ENCODE measurements at regions not wholly inside any gene's neighbourhood (a gene's known extent, or its start where the extent isn't known, plus 50 kb on each side); places are given as distances from the start of the nearest gene placed in this dataset.

DNA sequence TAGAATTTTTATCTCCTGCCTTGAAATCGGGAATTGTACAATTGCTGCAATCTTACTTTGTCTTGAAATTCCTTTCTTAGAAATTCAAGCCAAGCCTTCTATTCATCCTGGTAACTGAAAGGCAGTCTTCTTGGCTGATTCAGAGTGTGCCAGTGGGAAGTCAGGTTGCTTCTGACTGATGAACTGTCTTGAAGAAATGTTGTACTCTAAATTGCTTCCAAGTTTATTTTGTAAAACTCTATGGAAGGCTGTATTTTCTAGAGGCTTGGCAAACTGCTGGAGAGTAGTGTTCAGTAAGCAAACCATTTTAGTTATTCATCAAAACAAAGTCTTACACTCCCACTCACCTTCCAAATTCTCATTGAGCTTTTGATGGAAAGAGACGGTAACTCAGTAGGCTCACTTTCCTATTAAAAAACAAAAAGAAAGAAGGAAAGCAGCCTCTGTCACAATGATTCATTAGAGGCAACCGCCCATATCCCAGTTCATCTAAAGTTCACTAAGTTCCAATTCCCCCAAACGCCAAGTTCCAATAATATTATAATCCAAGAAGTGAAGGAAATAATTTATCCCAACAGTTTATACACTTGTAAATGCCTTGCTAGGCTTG lies 187.9 kb upstream of the MALRD1 start:
- TF ChIP-seq, protein P1, sequence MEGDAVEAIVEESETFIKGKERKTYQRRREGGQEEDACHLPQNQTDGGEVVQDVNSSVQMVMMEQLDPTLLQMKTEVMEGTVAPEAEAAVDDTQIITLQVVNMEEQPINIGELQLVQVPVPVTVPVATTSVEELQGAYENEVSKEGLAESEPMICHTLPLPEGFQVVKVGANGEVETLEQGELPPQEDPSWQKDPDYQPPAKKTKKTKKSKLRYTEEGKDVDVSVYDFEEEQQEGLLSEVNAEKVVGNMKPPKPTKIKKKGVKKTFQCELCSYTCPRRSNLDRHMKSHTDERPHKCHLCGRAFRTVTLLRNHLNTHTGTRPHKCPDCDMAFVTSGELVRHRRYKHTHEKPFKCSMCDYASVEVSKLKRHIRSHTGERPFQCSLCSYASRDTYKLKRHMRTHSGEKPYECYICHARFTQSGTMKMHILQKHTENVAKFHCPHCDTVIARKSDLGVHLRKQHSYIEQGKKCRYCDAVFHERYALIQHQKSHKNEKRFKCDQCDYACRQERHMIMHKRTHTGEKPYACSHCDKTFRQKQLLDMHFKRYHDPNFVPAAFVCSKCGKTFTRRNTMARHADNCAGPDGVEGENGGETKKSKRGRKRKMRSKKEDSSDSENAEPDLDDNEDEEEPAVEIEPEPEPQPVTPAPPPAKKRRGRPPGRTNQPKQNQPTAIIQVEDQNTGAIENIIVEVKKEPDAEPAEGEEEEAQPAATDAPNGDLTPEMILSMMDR (IDR thresholded peaks at IDR 0.05; ENCODE audit: low read length, missing control alignments): no peak
- no peak overlapping the region for H3K4me3 ChIP-seq (replicated peaks; ENCODE audit: low read depth, low read length)
- peak; percentile 26 for DNase-seq (ENCODE audit: low read depth)

DNA sequence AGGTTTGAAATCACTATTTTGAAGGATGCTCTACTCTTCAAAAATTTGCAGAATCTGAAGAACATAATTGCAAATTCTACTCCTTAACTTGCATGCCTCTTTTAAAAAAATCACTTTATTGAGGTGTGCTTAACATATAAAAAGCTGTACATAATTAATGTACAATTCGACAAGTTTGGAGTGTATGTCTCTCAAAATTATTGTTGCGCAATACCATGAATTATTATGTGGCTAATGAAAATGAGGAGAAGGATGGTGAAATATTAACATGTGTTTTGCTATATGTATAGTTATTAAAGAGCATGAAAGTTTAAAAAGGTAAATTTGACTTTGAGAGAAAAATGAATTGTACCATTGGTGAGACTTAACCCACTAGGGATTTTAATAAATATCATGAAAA lies 187.2 kb upstream of the MALRD1 start:
- no peak for DNase-seq (ENCODE audit: low read depth)
- no peak overlapping the region for H3K4me3 ChIP-seq (replicated peaks; ENCODE audit: low read depth, low read length)
- TF ChIP-seq, protein P1 (IDR thresholded peaks at IDR 0.05; ENCODE audit: low read length, missing control alignments): no peak

DNA sequence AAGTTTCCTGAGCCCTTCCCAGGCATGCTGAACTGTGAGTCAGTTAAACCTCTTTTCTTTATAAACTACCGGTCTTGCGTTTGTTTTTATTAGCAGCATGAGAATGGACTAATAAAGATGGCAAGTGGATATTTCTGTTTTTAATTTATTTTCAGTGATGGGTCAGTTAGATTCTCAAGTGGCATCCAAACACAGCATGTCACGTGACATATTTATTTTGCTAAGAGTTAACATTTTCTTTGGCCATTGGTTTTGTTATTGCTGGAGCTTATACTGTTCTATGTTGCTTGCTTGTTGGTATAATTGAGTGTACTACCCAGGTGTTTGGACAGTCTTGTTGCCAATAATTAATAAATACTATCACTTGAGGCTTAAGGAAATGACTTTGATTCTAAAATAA lies 181.7 kb upstream of the MALRD1 start:
- TF ChIP-seq, protein P1 (IDR thresholded peaks at IDR 0.05; ENCODE audit: low read length, missing control alignments): no peak
- H3K4me3 ChIP-seq (replicated peaks; ENCODE audit: low read depth, low read length): no peak overlapping the region
- DNase-seq (ENCODE audit: low read depth): no peak

DNA sequence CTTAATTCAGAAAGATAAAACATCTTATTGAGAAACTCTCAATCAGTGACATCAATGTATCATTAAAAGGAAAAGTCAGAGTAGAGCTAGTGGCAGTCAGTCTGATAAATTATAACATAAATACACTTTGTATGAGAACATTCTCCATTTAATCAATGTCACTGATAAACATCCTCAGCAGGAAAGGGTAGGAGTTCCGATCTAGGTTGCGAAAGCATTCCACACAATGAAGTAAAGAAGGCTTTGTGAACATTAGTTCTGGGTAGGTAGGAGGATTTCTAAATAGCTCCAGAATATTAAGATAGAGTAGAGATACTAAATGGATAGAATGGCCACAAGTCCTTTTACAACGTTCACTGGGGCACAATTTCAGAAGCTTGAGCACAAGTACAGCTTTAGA lies 179.7 kb upstream of the MALRD1 start:
- H3K4me3 ChIP-seq (replicated peaks; ENCODE audit: low read depth, low read length): no peak overlapping the region
- TF ChIP-seq, protein P1 (IDR thresholded peaks at IDR 0.05; ENCODE audit: low read length, missing control alignments): no peak

DNA sequence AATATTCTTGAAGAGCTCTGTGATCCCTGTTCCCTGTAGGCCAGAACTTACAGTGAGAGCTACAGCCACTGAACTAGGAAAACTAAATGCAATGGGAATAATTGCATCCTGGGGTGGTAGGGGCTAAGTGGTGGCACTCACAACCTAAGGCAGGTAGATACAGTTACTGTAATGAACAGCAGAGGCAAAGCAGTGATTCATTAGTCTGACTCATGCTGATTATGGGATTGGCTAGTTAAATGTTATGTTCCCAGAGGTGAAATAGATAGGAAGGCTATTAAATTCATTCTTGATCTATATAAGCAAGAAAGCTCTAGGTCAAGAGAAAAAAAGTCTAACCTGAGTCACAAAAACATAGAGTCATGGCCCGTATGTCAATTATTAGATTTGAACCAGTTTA lies 173.1 kb upstream of the MALRD1 start:
- TF ChIP-seq, protein P1 (IDR thresholded peaks at IDR 0.05; ENCODE audit: low read length, missing control alignments): no peak
- no peak overlapping the region for H3K4me3 ChIP-seq (replicated peaks; ENCODE audit: low read depth, low read length)
- no peak for DNase-seq (ENCODE audit: low read depth)

More for the DNA sequence above, 179.7 kb upstream of the MALRD1 start:
- peak; percentile 17 for DNase-seq (ENCODE audit: low read depth)

DNA sequence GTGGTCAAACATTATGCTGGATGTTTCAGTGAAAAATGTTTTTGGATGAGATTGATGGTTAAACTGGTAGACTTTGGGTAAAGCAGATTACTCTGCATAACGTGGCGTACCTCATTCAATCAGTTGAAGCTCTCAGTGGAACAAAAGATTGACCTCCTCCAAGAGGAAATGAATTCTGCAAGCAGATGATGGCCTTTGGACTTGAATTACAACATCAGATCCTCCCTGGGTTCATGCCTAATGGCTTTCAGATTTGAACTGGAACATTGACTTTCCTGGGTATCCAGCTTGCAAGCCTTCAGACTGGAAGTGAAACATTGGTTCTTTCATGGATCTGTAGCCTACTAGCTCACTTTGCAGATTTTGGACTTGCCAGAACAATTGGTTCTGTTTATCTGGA lies 169.3 kb upstream of the MALRD1 start:
- H3K4me3 ChIP-seq (replicated peaks; ENCODE audit: low read depth, low read length): no peak overlapping the region
- TF ChIP-seq, protein P1 (IDR thresholded peaks at IDR 0.05; ENCODE audit: low read length, missing control alignments): no peak
- DNase-seq (ENCODE audit: low read depth): no peak

DNA sequence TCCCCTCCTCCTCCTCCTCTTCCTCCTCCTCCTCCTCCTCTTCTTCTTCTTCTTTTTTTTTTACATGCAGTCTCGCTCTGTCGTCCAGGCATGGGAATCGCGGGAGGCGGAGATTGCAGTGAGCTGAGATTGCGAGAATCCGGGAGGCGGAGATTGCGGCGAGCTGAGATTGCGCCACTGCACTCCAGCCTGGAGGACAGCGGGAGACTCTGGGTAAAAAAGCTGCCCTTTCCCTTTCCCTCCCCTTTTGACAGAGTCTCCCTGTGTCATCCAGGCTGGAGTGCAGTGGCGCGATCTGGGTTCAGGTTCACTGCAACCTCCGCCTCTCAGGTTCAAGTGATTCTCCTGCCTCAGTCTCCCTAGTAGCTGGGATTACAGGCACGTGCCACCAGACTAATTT lies 168.1 kb upstream of the MALRD1 start:
- no peak overlapping the region for H3K4me3 ChIP-seq (replicated peaks; ENCODE audit: low read depth, low read length)
- TF ChIP-seq, protein P1 (IDR thresholded peaks at IDR 0.05; ENCODE audit: low read length, missing control alignments): no peak
- DNase-seq (ENCODE audit: low read depth): no peak
